Anterior cingulate cortex (tissue), 58 donors: ENCODE measurements at regions not wholly inside any gene's neighbourhood (a gene's known extent, or its start where the extent isn't known, plus 50 kb on each side); places are given as distances from the start of the nearest gene placed in this dataset.

Experiments
- DNase-seq, 58 donors: peaks; one replicate each; lab custom pipeline; 2025; lab: John Stamatoyannopoulos, UW

DNA sequence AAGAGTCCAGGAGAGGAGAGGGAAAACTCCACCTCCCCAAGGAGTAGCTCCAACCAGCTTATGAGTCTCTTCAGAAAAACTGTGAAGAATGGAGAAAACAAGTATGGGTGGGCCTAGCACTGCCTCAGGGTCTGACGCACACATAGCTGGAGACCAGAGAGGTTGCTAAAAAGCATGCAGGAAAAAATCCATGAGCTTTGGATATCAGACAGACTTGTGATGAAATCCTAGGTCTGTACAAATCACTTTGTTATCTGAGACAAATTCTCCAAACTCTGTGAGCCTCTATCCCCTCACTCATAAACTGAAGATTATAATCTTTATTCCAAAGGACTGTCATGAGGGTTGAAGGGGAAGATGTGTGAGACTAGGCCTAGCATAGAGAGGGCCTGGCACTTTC, 141.5 kb upstream of the FGGY start:
- DNase-seq = no peak

DNA sequence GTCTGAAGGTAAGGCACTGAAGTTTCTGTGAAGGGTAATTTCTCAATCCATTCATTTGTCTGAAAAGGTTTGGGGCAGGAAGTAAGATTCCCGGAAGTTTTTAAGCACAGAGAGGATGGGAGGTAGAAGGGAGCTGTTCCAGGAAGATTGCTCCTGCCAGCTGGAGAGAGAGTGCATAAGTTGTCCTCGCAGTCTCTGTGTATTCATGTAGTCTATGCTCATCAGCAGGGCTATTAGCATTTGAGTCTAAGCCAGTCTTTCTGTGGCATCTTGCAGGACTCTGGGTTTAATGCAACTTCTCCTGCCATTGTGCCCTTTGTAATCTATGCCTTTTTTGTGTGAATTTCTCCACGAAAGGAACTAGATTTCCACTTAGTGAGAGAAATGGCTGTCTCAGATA, 140.8 kb upstream of the FGGY start:
- peak in 3 of 58 donors; percentile 6 to 26 (median 17) for DNase-seq

DNA sequence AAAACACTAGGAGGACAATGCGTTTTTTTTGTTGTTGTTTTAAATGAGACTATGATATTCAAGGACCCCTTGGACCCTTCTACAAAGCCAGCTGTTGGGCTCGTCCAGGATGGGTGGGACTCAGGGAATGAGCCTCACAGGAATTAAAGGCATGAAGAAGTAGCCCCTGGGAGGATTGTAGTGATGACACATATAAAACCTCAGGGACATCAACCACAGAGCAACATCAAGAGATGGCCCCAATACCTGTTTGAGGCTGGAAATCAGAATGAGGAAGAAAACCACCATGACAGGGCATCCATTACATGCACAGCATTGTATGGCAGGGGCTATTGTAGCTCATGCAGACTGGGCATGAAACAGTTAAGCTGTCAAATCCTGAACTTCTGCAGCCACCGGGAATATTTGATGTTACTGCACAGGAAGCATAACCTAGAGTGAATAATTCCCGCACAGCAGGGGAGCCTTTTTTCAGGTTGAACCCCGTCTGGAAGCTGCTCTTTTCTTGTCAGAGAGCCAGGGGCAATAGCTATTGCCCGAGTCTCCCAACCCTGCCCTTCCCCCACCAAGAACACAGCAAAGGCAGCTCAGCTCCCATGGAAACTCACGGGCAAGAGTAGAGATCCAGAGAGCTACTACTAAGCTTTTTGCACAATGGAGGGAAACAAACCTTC, 140.2 kb upstream of the FGGY start:
- DNase-seq = peak in 10 of 58 donors; percentile 6 to 41 (median 22)

DNA sequence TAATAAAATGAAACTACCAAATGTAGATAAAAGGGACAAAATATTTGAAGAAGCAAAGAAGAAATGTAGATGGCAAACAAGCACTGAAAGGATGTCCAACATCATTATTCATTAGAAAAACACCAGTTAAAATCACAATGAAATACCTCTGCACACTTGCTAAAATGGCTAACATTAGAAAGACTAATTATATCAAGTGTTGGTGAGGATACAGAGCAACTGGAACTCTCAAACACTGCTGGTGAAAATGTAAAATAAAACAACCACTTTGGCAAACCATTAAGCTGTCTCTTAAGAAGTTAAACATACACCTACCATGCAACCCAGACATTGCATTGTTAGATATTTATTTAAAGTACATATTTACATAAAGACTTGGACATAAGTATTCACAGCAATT, 138.6 kb upstream of the FGGY start:
- DNase-seq = no peak

DNA sequence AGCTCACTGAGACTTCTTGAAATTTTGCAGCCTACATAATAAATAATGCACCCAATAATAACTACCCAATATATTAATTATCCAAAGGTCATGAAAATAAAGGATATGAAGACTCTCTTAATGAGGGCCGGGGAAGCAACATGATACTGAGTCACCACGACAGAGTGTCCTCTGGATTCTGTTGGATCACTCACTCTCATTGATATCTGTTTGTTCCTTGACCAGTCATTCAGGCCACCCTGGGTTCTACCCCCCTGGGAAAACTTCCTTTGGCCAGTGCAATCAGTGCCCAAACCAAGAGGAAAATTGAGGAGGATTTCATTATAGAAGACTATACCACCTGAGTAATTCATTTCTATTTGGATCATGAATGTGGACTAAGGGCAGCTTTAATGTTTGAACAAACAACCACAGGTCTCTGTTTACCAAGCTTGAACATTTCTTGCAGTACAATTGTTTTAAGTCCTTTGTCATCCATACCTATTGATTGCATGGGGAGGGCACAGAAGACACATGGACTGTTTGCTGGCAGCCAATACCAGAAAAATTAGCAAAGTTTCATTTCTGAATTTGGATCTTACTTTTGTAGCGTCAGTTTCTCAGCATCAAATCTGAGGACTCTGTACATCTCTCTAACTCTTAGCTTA, 137.2 kb upstream of the FGGY start:
- no peak for DNase-seq

DNA sequence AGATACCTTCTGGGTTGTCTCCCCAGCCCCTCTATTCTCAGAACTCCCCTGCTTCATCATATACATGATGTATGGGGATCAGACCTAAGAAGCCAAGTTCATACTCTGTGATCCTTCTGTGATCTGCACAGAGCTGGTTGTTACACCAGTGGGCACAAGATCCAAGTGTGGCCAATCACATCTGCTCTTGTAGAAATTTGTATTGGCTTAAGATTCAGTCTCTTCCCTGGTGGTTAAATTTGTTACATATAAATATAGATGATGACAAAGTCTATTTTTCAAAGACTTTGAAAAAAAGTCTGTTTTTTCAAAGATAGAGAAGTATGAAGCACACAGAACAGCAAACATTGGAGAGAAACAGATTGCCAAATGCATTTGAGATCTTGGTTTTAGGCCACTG, 135.8 kb upstream of the FGGY start:
- no peak for DNase-seq

DNA sequence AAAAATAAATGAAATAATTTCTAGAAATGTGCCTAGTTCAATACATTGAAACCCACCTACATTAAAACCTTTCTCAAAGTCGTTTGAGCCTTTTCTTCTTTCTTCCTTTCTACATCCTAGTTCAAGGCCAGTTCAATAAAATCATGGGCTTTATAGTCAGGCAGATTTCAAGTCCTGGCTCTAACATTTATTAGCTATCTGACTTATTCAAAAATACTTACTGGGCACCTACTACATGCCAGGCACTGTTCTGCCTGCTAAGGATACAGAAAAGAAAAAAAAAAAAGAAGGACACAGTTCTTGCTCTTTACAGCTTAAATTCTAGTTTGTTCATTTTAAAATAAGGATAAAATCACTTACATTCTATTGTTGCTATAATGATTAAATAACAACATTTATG, 134.2 kb upstream of the FGGY start:
- DNase-seq = no peak

DNA sequence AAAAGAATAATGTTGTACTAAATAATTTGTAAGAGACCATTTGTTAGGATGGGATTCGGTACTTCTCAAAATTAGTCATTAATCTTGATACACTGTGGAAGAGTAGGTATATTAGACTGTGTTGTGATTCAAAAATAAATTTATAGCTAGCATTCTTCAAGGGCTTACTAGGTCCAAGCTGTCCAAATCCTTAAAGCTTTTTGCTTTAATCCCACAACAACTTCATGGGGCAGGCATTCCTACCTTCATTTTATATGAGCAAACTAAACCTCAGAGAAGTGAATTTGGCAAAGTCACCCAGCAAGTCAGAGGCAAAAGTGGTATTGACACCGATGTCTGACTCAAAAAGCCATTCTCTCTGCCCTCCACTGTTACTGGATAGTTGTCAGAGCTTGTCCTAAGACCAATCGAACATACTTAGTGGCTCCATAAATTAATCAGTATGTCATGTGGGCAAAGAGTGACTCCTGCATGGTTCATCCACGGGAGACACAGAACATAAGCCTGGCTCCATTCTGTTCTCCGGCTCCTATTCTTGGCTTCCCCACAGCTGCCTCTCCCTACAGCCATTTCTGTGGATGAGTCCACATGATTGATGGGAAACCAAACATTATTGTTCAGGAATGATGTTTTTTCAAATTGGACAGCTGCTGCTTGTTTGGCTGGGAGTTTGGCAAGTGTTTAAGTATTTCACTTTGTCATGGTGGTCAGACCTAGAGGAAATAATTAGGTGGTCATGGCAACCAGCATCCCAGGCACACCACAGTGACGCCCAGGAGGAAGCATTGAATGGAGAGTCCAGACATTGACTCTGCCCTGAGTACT, 133.4 kb upstream of the FGGY start:
- DNase-seq = peak in 1 of 58 donors; percentile 13

DNA sequence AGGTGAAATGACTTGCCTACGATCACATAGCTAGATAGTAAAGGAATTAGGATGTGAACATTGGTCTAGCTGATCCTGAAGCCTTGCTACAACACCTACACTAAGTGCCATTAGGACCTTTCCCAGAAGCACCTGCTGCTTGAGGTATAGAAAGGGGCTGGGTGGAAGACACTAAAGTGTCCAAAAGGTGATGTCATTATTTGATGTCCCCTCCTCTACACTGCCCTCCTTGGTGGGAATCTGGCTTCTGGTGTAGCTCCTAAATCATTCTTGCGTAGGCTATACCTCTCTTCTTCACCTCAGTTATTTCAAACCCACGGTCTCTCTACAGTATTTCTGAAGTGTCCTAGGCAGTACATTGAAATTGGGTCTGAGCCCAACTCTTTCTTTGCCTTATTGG, 132.5 kb upstream of the FGGY start:
- DNase-seq = no peak

DNA sequence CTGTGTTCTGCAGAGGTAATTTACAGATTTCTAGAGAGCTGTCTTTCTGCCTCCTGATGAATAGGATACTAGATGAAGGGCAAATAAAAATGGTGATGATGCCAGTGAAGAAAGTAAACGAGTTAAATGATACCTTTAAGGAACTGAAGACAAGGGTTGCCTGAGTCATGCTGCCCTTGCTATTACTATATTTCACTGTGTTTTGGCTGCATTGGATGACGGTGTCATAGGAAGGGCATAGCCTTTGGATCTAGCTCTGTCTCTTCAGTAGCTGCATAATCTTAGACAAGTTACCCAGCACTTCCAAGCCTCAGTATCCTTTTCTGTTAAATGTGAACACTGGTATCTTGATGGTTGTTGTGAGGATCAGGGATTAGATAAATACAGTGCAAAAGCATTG, 131.5 kb upstream of the FGGY start:
- no peak for DNase-seq

DNA sequence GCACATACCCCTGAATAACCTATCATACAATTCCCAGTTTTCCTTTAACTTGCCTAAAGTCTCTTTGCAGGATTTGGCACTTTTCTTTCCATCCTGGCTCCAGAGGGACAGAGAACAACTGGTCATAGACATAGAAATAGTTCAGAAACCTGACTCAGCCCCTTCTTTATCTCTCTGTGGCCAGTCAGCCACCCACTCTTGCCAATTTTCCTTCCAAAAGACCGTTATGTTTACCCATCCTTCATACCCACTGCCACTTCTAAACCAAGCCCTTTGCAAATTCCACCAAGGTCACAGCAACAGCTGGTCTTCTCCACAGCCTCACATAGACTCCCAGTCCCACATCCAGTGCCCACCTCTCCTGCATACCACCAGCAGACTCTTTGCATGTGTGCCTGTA, 127.2 kb upstream of the FGGY start:
- DNase-seq = no peak

DNA sequence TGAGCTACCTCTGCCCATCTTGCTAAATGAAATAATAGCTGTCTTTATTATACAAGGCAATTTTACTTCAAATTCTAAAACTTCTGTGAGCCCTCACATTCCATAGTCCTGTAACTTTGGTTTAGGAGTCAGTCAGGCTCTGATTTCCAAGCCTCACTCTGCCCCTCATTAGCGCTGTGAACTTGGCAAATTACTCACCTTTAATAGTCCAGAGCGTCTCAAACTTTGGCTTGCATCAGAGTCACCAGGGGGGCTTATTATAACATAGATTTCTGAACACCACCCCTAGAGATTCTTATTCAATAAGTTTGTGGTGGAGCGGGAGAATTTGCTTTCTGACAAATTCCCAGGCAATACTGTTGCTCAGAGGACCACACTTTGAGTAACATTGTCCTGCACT, 126.2 kb upstream of the FGGY start:
- no peak for DNase-seq

DNA sequence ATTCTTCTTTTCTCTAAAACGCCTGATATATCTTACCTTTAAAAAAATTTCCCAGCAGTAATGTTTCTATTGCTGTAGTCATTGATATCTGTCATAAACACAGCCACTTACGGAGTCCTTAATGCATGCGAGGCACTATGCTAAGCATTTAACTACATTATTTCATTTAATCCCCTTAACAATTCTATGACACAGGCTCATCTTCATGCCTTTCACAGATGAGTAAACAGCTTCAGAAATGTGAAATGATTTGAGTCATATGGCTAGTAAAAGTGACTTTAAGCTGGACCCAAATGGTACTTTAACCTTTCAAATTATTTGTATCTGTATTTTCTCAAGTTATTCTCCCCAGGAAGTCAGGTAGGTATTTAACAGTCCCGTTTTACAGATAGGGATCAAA, 125.1 kb upstream of the FGGY start:
- DNase-seq = no peak

DNA sequence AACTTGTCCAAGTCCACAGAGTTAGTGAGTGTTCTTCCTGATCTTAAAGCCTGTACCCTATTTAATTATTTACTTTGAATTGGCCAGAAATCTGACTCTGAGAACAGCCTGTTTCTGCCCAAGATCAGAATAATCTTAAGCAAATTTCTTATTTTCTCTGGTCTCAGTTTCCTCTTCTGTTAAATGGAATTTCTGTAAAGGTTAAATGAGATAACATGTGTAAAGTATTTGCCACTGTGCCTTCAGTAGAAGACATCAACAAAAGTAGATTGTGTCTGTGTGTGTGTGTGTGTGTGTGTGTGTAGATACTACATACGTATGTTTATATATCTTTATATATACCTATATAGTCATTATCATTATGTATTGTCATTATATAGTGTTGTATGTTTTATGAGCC, 124.2 kb upstream of the FGGY start:
- DNase-seq = no peak

DNA sequence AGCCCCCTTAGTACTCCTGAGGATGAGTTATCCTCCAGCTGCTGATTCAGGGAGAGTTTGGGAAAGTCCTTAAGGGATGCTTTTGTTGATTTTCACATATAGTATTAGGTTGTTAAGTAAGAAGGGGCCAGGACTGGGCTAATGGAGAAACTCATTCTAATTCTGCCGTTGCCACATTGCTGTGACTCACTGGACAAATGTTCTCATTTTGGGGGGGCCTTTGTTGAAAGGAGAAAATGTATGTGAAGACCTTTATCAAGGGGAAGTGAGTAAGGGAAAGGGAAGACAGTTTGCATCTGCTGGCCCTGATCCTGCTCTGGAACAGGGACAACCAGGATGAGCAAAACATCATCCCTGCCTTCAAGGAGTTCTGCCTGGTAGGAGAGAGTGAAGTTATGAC, 123.2 kb upstream of the FGGY start:
- DNase-seq = no peak

DNA sequence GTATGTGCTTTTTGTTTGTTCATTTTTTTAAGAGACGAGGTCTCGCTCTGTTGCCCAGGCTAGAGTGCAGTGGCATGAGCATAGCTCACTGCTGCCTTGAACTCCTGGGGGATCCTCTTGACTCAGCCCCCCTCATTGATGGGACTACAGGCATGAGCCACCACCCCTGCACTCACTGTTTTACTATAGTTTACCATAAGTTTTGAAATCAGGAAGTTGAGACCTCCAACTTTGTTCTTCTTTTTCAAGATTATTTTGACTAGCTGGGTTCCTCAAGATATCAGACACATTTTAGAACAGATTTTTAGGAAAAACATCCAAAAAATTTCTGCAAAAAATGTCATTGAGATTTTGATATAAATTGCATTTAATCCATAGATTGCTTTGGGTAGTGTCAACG, 120.4 kb upstream of the FGGY start:
- DNase-seq = no peak

DNA sequence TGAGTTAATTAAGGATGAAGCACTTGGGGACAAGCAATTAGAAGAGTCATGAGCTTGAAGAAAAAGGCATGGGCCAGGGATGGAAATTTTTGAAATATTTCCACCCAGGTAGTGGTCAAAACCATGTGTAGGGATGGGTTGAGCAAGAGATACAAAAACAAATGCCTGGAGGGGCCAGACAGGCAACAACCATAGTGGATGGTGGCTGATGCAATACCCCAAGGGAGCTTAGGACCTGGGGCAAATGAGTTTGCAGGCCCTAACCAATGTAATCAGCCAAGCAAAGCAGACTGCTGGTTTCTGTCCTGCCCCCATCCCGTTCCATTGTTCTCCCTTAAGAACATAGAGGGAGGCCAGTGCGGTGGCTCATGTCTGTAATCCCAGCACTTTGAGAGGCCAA, 119.1 kb upstream of the FGGY start:
- DNase-seq = no peak

DNA sequence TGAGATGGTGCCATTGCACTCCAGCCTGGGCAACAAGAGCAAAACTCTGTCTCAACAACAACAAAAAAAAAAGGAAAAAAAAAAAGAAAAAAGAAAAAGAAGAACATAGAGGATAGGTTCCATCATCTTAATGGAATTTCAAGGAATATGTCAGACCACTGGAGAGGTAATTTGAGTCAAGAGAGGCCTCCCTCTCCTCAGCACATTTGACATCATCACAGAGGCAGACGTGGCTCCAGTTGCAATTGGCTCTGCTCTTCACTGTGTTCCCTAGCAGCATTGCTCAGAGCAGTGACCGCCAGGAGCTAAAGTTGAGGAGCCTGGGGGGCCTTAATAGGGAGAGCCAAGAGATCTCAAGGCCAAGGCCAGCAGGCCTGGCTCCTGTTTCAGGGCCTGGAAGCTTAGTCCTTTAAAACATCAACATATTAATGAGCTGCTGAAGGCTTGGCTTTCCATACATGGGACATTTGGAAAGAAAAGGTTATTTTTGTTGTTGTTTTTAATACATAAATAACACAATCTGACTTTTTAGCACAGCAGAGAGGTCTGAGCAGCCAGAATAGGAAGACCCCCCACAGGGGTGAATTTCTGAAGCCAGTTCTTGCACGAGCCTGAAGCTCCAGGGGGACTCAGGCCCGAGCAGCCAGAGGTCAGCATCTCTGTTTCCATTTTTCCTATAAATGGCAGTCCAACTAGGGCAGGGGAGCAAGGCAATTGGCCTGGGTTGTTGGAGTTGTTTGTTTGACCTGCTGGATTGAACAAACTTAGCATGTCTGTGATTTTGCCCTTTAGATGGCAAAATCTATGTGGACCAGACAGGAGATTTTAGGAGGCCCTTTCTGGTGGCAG, 118.3 kb upstream of the FGGY start:
- DNase-seq = peak in 31 of 58 donors; percentile 1 to 66 (median 26)

DNA sequence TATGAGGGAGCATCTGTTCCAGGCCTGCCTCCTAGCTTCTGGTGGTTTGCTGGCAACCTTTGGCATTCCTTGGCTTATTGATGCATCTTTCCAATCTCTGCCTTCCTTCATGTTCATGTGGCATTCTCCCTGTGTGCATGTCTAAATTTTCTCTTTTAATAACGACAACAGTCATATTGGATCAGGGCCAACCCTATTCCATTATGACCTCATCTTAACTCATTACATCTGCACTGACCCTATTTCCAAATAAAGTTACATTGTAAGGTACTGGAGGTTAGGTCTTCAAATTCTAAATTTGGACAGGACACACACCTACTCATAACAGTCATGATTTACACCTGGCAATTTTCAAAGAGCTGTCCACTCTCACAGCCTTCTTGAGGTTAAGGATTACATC, 117.2 kb upstream of the FGGY start:
- no peak for DNase-seq

DNA sequence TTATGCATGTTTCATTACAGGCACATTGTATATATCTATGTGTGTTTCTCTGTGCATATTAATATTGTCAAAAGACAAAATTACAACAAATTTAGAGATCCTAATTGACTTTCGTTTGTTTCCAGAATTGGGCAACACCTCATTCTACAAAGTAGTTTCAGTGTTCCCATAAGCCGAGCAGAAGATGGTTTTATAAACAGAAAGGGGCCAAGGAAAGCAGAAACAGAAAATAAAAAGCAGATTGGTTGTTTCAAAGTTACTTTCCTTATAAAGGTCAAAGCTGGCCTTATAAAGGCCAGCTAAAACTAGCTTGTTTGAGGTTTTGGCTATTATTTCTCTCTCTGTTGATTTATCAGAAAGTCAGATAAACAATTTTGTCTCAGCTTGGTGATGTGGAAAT, 116.2 kb upstream of the FGGY start:
- DNase-seq = no peak
